Suprapubic skin (tissue), 4 donors: ENCODE measurements at regions not wholly inside any gene's neighbourhood (a gene's known extent, or its start where the extent isn't known, plus 50 kb on each side); places are given as distances from the start of the nearest gene placed in this dataset.

Experiments
- DNase-seq, 2 donors: peaks; one replicate each; pipeline ENCODE4 v3.0.0-alpha.2; 2019; ENCODE audit warnings: low spot score in 2 of 2
- H3K27ac ChIP-seq: fragments of 200-600 bp; sonication (generic); one replicate; pipeline ENCODE4 v1.5.1; 2019
- H3K27me3 ChIP-seq: fragments of 200-600 bp; sonication (generic); one replicate; pipeline ENCODE4 v1.5.1; 2019
- H3K36me3 ChIP-seq: fragments of 200-600 bp; sonication (generic); one replicate; pipeline ENCODE4 v1.5.1; 2019
- H3K4me1 ChIP-seq: fragments of 200-600 bp; sonication (generic); one replicate; pipeline ENCODE4 v1.5.1; 2019
- H3K4me3 ChIP-seq: fragments of 200-600 bp; sonication (generic); one replicate; pipeline ENCODE4 v1.5.1; 2019; ENCODE audit warnings: mild to moderate bottlenecking
- H3K9me3 ChIP-seq: fragments of 200-600 bp; sonication (generic); one replicate; pipeline ENCODE4 v1.5.1; 2019
- CTCF ChIP-seq, 2 donors: fragments of 200-600 bp in 1 of 2; fragments of 450-650 bp in 1 of 2; sonication (generic) in 1 of 2; IDR thresholded peaks; one replicate each; pipeline ENCODE4 v1.5.1; 2016 to 2019; ENCODE audit warnings: antibody characterized with exemption in 2 of 2, mild to moderate bottlenecking in 1 of 2, moderate library complexity in 1 of 2
- EP300 ChIP-seq: sonication (generic); formaldehyde crosslinking; IDR thresholded peaks from one replicate; pipeline ENCODE4 v1.6.1; 2017; ENCODE audit warnings: antibody characterized with exemption
- POLR2A ChIP-seq, 2 donors: fragments of 450-650 bp; IDR thresholded peaks; one replicate each; pipeline ENCODE4 v1.6.1; 2017; ENCODE audit warnings: antibody characterized with exemption in 2 of 2, mild to moderate bottlenecking in 2 of 2, moderate library complexity in 2 of 2
- POLR2AphosphoS5 ChIP-seq, 3 donors: sonication (generic); formaldehyde crosslinking; IDR thresholded peaks; one replicate each; pipeline ENCODE4 v1.6.1; 2017; ENCODE audit warnings: antibody characterized with exemption in 3 of 3
- WGBS: methylation state at CpG from one replicate; pipeline ENCODE4 v1.1.5; 2018; 5-methylcytosine and 5-hydroxymethylcytosine counted together

DNA sequence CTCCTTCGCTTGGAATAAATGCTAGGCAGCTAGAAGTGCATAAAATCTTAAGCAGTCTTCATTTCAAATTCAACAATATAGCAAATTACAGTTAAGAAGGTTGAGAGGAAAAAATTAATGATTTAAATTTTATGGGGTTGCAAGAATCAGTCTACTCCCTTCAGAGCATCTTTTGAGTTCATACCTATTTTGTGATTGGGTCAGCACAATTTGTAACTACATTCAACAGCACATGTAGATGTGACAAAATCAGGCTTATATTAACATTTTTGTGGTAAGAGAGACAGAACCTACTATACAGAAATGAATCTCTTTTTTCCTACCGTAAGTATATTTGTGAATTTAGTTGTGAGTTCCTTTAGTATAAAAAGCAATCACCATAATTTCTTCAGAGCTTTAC, 520.6 kb upstream of the HTR2A start:
- WGBS, result 91% methylated on average over 2 of the region's 2 CpGs
- H3K27ac ChIP-seq, result no peak overlapping the region
- no peaks in the 10 kb centered on the region for H3K36me3 ChIP-seq
- DNase-seq, result no peak
- no peaks in the 10 kb centered on the region for H3K27me3 ChIP-seq
- TF ChIP-seq POLR2A (IDR thresholded peaks at IDR 0.05), result no peak
- no peak for TF ChIP-seq EP300
- TF ChIP-seq CTCF (IDR thresholded peaks at IDR 0.05), result no peak
- no peak for TF ChIP-seq POLR2AphosphoS5 (IDR thresholded peaks at IDR 0.05)
- H3K9me3 ChIP-seq, result no peaks in the 10 kb centered on the region
- no peak overlapping the region for H3K4me3 ChIP-seq
- no peaks in the 10 kb centered on the region for H3K4me1 ChIP-seq

GRCh38 chr13:47415048-47415447, 518.2 kb upstream of the HTR2A start:
- WGBS, result 75% methylated on average over 4 of the region's 4 CpGs
- H3K9me3 ChIP-seq, result no peaks in the 10 kb centered on the region
- no peaks in the 10 kb centered on the region for H3K27me3 ChIP-seq
- no peaks in the 10 kb centered on the region for H3K4me1 ChIP-seq
- no peaks in the 10 kb centered on the region for H3K36me3 ChIP-seq
- DNase-seq, result no peak
- H3K4me3 ChIP-seq, result no peak overlapping the region
- no peak overlapping the region for H3K27ac ChIP-seq
- TF ChIP-seq EP300, result no peak
- TF ChIP-seq POLR2A (IDR thresholded peaks at IDR 0.05), result no peak
- no peak for TF ChIP-seq POLR2AphosphoS5 (IDR thresholded peaks at IDR 0.05)
- TF ChIP-seq CTCF (IDR thresholded peaks at IDR 0.05), result no peak

DNA sequence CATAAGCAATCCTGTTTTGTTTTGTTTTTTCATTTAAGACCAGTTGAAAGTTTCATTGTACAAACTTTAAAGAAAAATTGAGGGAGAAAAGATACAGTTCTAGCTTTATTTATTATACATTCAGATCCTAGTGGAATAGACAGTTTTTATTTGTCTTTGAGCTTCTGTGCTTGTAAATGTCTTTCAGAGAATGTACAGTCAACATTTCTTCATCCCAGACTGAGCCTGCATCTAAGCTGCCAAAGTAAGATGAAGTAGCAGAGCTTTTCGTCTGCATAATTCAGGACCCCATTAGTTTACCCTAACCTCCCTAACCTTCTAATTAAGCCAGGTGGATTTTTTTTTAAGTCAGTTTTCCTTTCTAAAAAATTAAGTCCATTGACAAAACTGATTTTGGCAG, 516.7 kb upstream of the HTR2A start:
- H3K36me3 ChIP-seq, result no peaks in the 10 kb centered on the region
- TF ChIP-seq POLR2A (IDR thresholded peaks at IDR 0.05), result no peak
- no peak for TF ChIP-seq POLR2AphosphoS5 (IDR thresholded peaks at IDR 0.05)
- TF ChIP-seq CTCF (IDR thresholded peaks at IDR 0.05), result no peak
- no peak for TF ChIP-seq EP300
- H3K4me1 ChIP-seq, result no peaks in the 10 kb centered on the region
- no peaks in the 10 kb centered on the region for H3K27me3 ChIP-seq
- H3K9me3 ChIP-seq, result no peaks in the 10 kb centered on the region
- 41% methylated on average over 1 of the region's 1 CpG for WGBS
- no peak for DNase-seq
- no peak overlapping the region for H3K4me3 ChIP-seq
- H3K27ac ChIP-seq, result no peak overlapping the region

DNA sequence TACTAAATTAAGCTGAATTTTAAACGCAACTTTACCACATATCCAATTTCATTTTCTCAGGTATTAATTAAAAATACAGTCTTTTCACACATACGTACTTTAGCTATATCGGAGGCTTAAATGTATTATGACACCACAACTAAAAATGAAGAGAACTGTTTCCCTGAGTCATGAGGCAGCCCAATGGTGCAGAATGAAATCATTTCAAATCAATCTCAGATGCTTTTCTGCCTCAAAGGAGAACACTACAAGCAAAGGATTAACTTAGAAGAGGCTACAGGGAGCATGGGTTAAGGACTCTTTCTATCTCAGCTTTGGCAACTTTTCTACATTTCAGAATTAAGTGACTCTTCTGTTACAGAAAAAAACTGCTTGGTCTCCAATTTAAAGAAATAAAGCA, 516.3 kb upstream of the HTR2A start:
- no peaks in the 10 kb centered on the region for H3K27me3 ChIP-seq
- H3K9me3 ChIP-seq, result no peaks in the 10 kb centered on the region
- DNase-seq, result no peak
- H3K4me1 ChIP-seq, result no peaks in the 10 kb centered on the region
- no peak overlapping the region for H3K27ac ChIP-seq
- no peak overlapping the region for H3K4me3 ChIP-seq
- 76% methylated on average over 3 of the region's 3 CpGs for WGBS
- no peaks in the 10 kb centered on the region for H3K36me3 ChIP-seq
- TF ChIP-seq POLR2A (IDR thresholded peaks at IDR 0.05), result no peak
- TF ChIP-seq POLR2AphosphoS5 (IDR thresholded peaks at IDR 0.05), result no peak
- TF ChIP-seq CTCF (IDR thresholded peaks at IDR 0.05), result no peak
- TF ChIP-seq EP300, result no peak

GRCh38 chr13:47409778-47410177, 512.9 kb upstream of the HTR2A start:
- no peaks in the 10 kb centered on the region for H3K36me3 ChIP-seq
- H3K9me3 ChIP-seq, result no peaks in the 10 kb centered on the region
- H3K4me1 ChIP-seq, result no peaks in the 10 kb centered on the region
- WGBS, result 81% methylated on average over 1 of the region's 1 CpG
- no peaks in the 10 kb centered on the region for H3K27me3 ChIP-seq
- TF ChIP-seq POLR2A (IDR thresholded peaks at IDR 0.05) (no peak), EP300 (no peak), CTCF (IDR thresholded peaks at IDR 0.05) (no peak)
- no peak overlapping the region for H3K4me3 ChIP-seq
- no peak for DNase-seq
- no peak overlapping the region for H3K27ac ChIP-seq
